Suprapubic skin (tissue), 4 donors: ENCODE measurements at regions not wholly inside any gene's neighbourhood (a gene's known extent, or its start where the extent isn't known, plus 50 kb on each side); places are given as distances from the start of the nearest gene placed in this dataset.
"Not testable (repeated sequence)": the region's sequence is repeated elsewhere in the genome, so short reads cannot be mapped to it uniquely, and the experiment has no call there.

Source experiments
- DNase-seq, 2 donors: peaks; one replicate each; pipeline ENCODE4 v3.0.0-alpha.2; 2019; ENCODE audit warnings: low spot score in 2 of 2
- H3K27ac ChIP-seq: fragments of 200-600 bp; sonication (generic); one replicate; pipeline ENCODE4 v1.5.1; 2019
- H3K27me3 ChIP-seq: fragments of 200-600 bp; sonication (generic); one replicate; pipeline ENCODE4 v1.5.1; 2019
- H3K36me3 ChIP-seq: fragments of 200-600 bp; sonication (generic); one replicate; pipeline ENCODE4 v1.5.1; 2019
- H3K4me1 ChIP-seq: fragments of 200-600 bp; sonication (generic); one replicate; pipeline ENCODE4 v1.5.1; 2019
- H3K4me3 ChIP-seq: fragments of 200-600 bp; sonication (generic); one replicate; pipeline ENCODE4 v1.5.1; 2019; ENCODE audit warnings: mild to moderate bottlenecking
- H3K9me3 ChIP-seq: fragments of 200-600 bp; sonication (generic); one replicate; pipeline ENCODE4 v1.5.1; 2019
- EP300 ChIP-seq: sonication (generic); formaldehyde crosslinking; IDR thresholded peaks from one replicate; pipeline ENCODE4 v1.6.1; 2017; ENCODE audit warnings: antibody characterized with exemption
- POLR2A ChIP-seq, 2 donors: fragments of 450-650 bp; IDR thresholded peaks; one replicate each; pipeline ENCODE4 v1.6.1; 2017; ENCODE audit warnings: antibody characterized with exemption in 2 of 2, mild to moderate bottlenecking in 2 of 2, moderate library complexity in 2 of 2
- POLR2AphosphoS5 ChIP-seq, 3 donors: sonication (generic); formaldehyde crosslinking; IDR thresholded peaks; one replicate each; pipeline ENCODE4 v1.6.1; 2017; ENCODE audit warnings: antibody characterized with exemption in 3 of 3
- WGBS: methylation state at CpG from one replicate; pipeline ENCODE4 v1.1.5; 2018; 5-methylcytosine and 5-hydroxymethylcytosine counted together
- TF ChIP-seq, protein P1 (sequence below), 2 donors: fragments of 200-600 bp in 1 of 2; fragments of 450-650 bp in 1 of 2; sonication (generic) in 1 of 2; IDR thresholded peaks; one replicate each; pipeline ENCODE4 v1.5.1; 2016 to 2019; ENCODE audit warnings: antibody characterized with exemption in 2 of 2, mild to moderate bottlenecking in 1 of 2, moderate library complexity in 1 of 2

GRCh38 chr3:27614592-27614991 is 107.5 kb downstream of the EOMES start:
- H3K9me3 ChIP-seq, result no peaks in the 10 kb centered on the region
- no peaks in the 10 kb centered on the region for H3K36me3 ChIP-seq
- TF ChIP-seq POLR2A (IDR thresholded peaks at IDR 0.05), result no peak
- TF ChIP-seq EP300, result no peak
- no peak overlapping the region for H3K27ac ChIP-seq
- no peaks in the 10 kb centered on the region for H3K27me3 ChIP-seq
- no peak overlapping the region for H3K4me3 ChIP-seq
- DNase-seq, result no peak
- no peaks in the 10 kb centered on the region for H3K4me1 ChIP-seq
- WGBS, result 93% methylated on average over 4 of the region's 4 CpGs

DNA sequence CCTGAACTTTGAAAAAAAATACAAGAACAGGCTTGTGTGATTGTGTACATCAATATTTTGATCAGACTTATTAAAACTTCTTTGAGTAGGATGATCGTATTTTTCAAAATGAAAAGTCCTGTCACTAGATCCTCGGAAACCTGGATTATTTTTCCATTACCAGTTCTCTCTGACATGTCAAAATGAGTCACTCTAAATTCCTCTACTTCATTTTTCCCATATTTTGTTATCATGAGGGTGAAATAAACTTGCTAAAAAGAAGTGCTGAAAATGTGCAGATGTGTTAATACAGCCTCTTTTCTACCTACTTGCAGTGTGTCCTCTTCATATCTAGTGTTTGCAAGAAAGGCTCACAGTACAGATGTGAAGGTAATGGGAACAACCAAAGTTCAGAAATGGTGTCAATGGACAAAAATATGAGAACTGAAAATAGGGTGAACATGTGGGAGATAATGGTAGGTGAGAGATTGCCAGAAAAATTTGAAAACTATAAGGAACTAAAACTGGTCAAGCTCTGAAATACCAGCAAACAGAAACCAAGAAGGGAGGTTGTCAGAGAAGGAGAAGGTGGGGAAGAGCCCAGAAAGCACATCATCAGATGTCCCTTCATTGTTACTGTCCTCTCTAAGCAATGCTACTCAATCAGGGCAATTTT is 108.2 kb downstream of the EOMES start:
- Histone ChIP-seq H3K27me3 (no peaks in the 10 kb centered on the region), H3K9me3 (no peaks in the 10 kb centered on the region), H3K4me3 (no peak overlapping the region), H3K36me3 (no peaks in the 10 kb centered on the region), H3K27ac (no peak overlapping the region), H3K4me1 (no peaks in the 10 kb centered on the region)
- TF ChIP-seq POLR2A (IDR thresholded peaks at IDR 0.05) (no peak), EP300 (no peak), POLR2AphosphoS5 (IDR thresholded peaks at IDR 0.05) (no peak)
- TF ChIP-seq, protein P1, sequence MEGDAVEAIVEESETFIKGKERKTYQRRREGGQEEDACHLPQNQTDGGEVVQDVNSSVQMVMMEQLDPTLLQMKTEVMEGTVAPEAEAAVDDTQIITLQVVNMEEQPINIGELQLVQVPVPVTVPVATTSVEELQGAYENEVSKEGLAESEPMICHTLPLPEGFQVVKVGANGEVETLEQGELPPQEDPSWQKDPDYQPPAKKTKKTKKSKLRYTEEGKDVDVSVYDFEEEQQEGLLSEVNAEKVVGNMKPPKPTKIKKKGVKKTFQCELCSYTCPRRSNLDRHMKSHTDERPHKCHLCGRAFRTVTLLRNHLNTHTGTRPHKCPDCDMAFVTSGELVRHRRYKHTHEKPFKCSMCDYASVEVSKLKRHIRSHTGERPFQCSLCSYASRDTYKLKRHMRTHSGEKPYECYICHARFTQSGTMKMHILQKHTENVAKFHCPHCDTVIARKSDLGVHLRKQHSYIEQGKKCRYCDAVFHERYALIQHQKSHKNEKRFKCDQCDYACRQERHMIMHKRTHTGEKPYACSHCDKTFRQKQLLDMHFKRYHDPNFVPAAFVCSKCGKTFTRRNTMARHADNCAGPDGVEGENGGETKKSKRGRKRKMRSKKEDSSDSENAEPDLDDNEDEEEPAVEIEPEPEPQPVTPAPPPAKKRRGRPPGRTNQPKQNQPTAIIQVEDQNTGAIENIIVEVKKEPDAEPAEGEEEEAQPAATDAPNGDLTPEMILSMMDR (IDR thresholded peaks at IDR 0.05), result no peak
- no peak for DNase-seq
- 72% methylated on average over 2 of the region's 2 CpGs for WGBS

GRCh38 chr3:27610800-27611525 is 111.2 kb downstream of the EOMES start:
- Histone ChIP-seq H3K36me3 (no peaks in the 10 kb centered on the region), H3K4me1 (peaks cover 8% of the 10 kb centered on the region)

DNA sequence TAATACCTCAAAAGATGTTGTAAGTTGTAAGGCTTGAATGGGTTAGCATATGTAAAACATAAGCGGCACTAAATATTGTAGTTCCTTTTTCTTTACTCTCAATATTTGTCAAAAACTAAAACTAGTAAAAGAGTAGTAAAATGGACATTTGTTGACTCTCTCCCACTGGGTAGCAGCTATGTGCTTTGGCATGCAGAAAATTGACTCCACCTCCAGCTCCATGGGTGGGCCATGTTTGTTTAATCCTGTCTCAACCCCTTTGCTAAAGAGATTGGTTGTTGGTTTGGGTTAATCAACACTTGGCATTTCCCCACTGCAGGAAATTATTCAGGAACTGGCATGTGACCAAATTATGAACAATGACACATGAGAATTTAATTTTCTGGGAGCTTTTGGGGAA is 114.8 kb downstream of the EOMES start:
- Histone ChIP-seq H3K4me1 (peaks cover 8% of the 10 kb centered on the region), H3K27ac (no peak overlapping the region), H3K36me3 (no peaks in the 10 kb centered on the region), H3K4me3 (no peak overlapping the region), H3K9me3 (no peaks in the 10 kb centered on the region), H3K27me3 (no peaks in the 10 kb centered on the region)
- DNase-seq, result no peak
- TF ChIP-seq, protein P1 (IDR thresholded peaks at IDR 0.05), result no peak
- TF ChIP-seq EP300, result no peak
- no peak for TF ChIP-seq POLR2AphosphoS5 (IDR thresholded peaks at IDR 0.05)
- no peak for TF ChIP-seq POLR2A (IDR thresholded peaks at IDR 0.05)
- 83% methylated on average over 1 of the region's 1 CpG for WGBS

More at GRCh38 chr3:27610800-27611525, 111.2 kb downstream of the EOMES start:
- Histone ChIP-seq H3K4me3 (no peak overlapping the region), H3K27me3 (no peaks in the 10 kb centered on the region), H3K27ac (no peak overlapping the region), H3K9me3 (no peaks in the 10 kb centered on the region)
- WGBS, result 84% methylated on average over 8 of the region's 8 CpGs
- no peak for TF ChIP-seq EP300
- TF ChIP-seq, protein P1 (IDR thresholded peaks at IDR 0.05), result no peak
- TF ChIP-seq POLR2A (IDR thresholded peaks at IDR 0.05), result no peak
- TF ChIP-seq POLR2AphosphoS5 (IDR thresholded peaks at IDR 0.05), result no peak
- no peak for DNase-seq

DNA sequence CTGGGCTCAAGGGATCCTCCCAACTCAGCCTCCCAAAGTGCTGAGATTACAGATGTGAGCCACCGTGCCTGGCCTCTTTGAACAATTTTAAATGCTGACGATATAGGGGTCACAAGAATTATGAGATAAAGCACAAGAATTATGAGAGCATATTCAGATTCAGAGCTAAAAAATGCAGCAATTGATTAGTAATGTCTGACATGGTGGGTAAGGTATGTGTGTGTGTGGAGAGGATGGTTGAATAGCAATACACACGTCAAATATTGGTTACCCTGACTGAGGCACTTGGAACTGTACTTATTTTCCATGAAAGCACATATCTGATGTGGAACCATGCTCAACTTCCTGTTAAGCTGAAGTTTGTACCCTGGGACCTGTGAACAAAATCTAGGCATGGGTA is 115.6 kb downstream of the EOMES start:
- peaks cover 8% of the 10 kb centered on the region for H3K4me1 ChIP-seq
- DNase-seq, result no peak
- no peaks in the 10 kb centered on the region for H3K27me3 ChIP-seq
- no peaks in the 10 kb centered on the region for H3K36me3 ChIP-seq
- H3K4me3 ChIP-seq, result no peak overlapping the region
- WGBS, result 90% methylated on average over 3 of the region's 3 CpGs
- H3K27ac ChIP-seq, result no peak overlapping the region
- TF ChIP-seq, protein P1 (IDR thresholded peaks at IDR 0.05), result no peak
- TF ChIP-seq POLR2A (IDR thresholded peaks at IDR 0.05) (no peak), POLR2AphosphoS5 (IDR thresholded peaks at IDR 0.05) (no peak)
- no peaks in the 10 kb centered on the region for H3K9me3 ChIP-seq

GRCh38 chr3:27601311-27601710 is 117.1 kb upstream of the SLC4A7 start:
- not testable (repeated sequence) for H3K4me1 ChIP-seq, H3K36me3 ChIP-seq, DNase-seq, H3K27ac ChIP-seq, H3K9me3 ChIP-seq, H3K4me3 ChIP-seq, H3K27me3 ChIP-seq
- 94% methylated on average over 3 of the region's 3 CpGs for WGBS

DNA sequence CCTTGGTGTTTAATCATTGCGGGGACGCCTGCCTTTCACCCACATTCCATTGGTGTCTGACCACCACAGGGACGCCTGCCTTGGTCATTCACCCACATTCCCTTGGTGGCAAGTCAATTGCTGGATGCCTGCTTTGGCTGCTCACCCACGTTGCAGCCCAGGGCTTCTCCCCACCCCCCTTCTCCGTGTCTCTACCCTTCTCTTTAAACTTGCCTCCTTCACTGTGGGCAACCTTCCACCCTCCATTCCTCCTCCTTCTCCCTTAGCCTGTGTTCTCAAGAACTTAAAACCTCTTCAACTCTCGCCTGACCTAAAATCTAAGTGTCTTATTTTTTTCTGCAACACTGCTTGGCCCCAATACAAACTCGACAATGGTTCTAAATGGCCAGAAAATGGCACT is 115.6 kb upstream of the SLC4A7 start:
- WGBS, result 87% methylated on average over 7 of the region's 7 CpGs
- not testable (repeated sequence) for H3K4me3 ChIP-seq

More for the DNA sequence above, 115.6 kb upstream of the SLC4A7 start:
- not testable (repeated sequence) for H3K36me3 ChIP-seq, H3K9me3 ChIP-seq, H3K27ac ChIP-seq, H3K27me3 ChIP-seq, H3K4me1 ChIP-seq, DNase-seq
